ENCODE measurements at regions not wholly inside any gene's neighbourhood (a gene's known extent, or its start where the extent isn't known, plus 50 kb on each side); places are given as distances from the start of the nearest gene placed in this dataset.

DNA sequence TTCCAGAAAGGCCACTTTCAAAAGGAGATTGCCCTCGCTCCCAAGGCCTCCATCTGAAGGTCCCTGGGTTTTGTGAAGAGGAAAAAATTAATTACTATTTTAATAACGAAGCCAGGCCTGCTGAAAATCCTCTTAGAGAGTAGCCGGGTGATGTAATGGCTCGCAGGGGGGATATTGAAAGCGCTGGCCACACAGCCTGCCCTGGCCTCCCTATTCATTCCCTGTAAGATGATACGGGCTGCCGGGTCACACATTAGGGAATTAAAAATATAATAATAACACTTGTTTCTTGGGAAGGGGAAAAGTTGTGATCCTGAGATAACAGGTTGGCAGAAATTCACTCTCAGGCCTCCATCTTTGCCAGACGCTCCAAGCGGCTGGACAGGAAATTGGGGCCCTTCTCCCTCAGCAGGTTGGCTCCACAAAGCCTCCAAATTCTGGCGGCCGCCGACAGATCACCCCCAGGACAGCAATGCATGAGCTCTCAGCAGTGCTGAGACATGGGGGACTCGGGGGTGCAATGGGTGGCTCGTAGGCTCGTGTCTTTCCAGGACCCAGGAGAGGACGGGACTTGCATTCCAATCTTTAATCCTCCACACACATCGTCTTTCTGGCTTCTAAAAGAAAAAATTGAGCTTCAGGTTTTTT lies 299.9 kb upstream of the SALL3 start:
- Histone ChIP-seq H3K27me3 (ENCODE audit: insufficient read depth, insufficient read length) (no peaks in the 10 kb centered on the region), H3K4me3 (ENCODE audit: insufficient read length, low read depth) (no peak overlapping the region), H3K4me1 (ENCODE audit: insufficient read depth, insufficient read length) (no peaks in the 10 kb centered on the region), H3K36me3 (ENCODE audit: insufficient read depth, insufficient read length, low read length) (no peaks in the 10 kb centered on the region), H3K9me3 (ENCODE audit: insufficient read depth, low read length) (no peaks in the 10 kb centered on the region), H3K9ac (ENCODE audit: insufficient read length, low read depth) (no peak overlapping the region)
- TF ChIP-seq SUZ12 (IDR thresholded peaks at IDR 0.05; ENCODE audit: extremely low read depth, insufficient read depth, insufficient read length) (no peak), YY1 (IDR thresholded peaks at IDR 0.05; ENCODE audit: insufficient read depth, insufficient read length) (no peak), ZNF274 (IDR thresholded peaks at IDR 0.05; ENCODE audit: low read depth, low read length) (no peak)
- DNase-seq (ENCODE audit: low read depth, low spot score): no peak

DNA sequence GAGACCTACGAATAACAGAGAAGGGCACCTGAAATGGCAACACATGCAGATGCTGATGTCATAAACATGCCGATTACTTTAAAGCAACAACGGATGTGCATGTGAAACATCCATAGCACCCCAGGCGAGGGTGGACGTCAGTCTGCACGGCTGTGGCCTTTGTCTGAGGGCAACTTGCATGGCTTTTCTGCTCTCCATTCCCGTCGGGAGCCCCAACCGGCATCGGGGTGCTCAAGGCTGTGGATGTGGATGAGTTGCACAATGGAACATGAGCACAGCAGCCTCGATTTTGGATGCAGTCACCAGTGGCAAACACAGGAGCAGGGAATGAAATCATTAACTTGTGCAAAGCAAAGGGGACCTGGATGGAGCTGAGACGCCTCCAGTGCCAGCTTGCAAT lies 298.2 kb upstream of the SALL3 start:
- Histone ChIP-seq H3K9me3 (ENCODE audit: insufficient read depth, low read length) (no peaks in the 10 kb centered on the region), H3K4me3 (ENCODE audit: insufficient read length, low read depth) (no peak overlapping the region), H3K27me3 (ENCODE audit: insufficient read depth, insufficient read length) (no peaks in the 10 kb centered on the region), H3K9ac (ENCODE audit: insufficient read length, low read depth) (no peak overlapping the region), H3K36me3 (ENCODE audit: insufficient read depth, insufficient read length, low read length) (no peaks in the 10 kb centered on the region), H3K4me1 (ENCODE audit: insufficient read depth, insufficient read length) (no peaks in the 10 kb centered on the region)
- no peak for DNase-seq (ENCODE audit: low read depth, low spot score)
- TF ChIP-seq ZNF274 (IDR thresholded peaks at IDR 0.05; ENCODE audit: low read depth, low read length): no peak
- TF ChIP-seq SUZ12 (IDR thresholded peaks at IDR 0.05; ENCODE audit: extremely low read depth, insufficient read depth, insufficient read length): no peak
- no peak for TF ChIP-seq YY1 (IDR thresholded peaks at IDR 0.05; ENCODE audit: insufficient read depth, insufficient read length)

DNA sequence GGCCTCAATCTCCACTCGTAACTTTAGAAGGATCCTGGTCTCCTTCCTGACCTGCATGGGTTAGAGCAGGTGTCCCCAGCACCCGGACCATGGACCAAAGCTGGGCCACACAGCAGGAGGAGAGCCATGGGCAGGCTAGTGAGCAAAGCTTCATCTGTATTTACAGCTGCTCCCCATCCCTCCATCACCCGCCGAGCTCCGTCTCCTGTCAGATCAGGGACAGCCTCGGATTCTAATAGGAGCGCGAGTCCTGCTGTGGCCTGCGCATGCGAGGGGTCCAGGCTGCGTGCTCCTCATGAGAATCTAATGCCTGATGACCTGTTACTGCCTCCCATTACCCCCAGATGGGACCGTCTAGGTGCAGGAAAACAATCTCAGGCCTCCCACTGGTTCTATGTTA lies 297.7 kb upstream of the SALL3 start:
- Histone ChIP-seq H3K4me3 (ENCODE audit: insufficient read length, low read depth) (no peak overlapping the region), H3K9me3 (ENCODE audit: insufficient read depth, low read length) (no peaks in the 10 kb centered on the region), H3K4me1 (ENCODE audit: insufficient read depth, insufficient read length) (no peaks in the 10 kb centered on the region), H3K36me3 (ENCODE audit: insufficient read depth, insufficient read length, low read length) (no peaks in the 10 kb centered on the region), H3K9ac (ENCODE audit: insufficient read length, low read depth) (no peak overlapping the region), H3K27me3 (ENCODE audit: insufficient read depth, insufficient read length) (no peaks in the 10 kb centered on the region)
- DNase-seq (ENCODE audit: low read depth, low spot score): no peak
- TF ChIP-seq ZNF274 (IDR thresholded peaks at IDR 0.05; ENCODE audit: low read depth, low read length) (no peak), YY1 (IDR thresholded peaks at IDR 0.05; ENCODE audit: insufficient read depth, insufficient read length) (no peak), SUZ12 (IDR thresholded peaks at IDR 0.05; ENCODE audit: extremely low read depth, insufficient read depth, insufficient read length) (no peak)

DNA sequence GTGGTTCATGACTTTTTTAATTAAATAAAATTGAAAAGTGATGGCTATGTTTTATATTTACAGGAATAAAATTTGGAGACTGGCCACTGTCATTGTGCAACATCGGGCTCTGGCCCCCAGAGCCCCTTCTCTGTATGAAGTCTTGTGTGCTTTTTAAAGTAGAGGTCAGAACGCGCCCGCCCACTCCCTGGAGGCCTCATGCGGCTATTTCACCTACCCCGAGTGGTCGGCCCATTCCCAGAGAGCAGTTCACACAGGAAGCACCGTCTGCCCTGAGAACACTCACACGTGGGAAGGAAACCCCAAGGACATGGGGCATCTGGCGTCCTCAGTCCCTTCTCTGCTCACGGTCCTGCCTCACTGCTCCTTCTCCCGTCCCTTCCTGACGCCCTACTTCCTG lies 296.9 kb upstream of the SALL3 start:
- TF ChIP-seq ZNF274 (IDR thresholded peaks at IDR 0.05; ENCODE audit: low read depth, low read length) (no peak), SUZ12 (IDR thresholded peaks at IDR 0.05; ENCODE audit: extremely low read depth, insufficient read depth, insufficient read length) (no peak), YY1 (IDR thresholded peaks at IDR 0.05; ENCODE audit: insufficient read depth, insufficient read length) (no peak)
- H3K36me3 ChIP-seq (ENCODE audit: insufficient read depth, insufficient read length, low read length): no peaks in the 10 kb centered on the region
- no peaks in the 10 kb centered on the region for H3K27me3 ChIP-seq (ENCODE audit: insufficient read depth, insufficient read length)
- no peaks in the 10 kb centered on the region for H3K9me3 ChIP-seq (ENCODE audit: insufficient read depth, low read length)
- DNase-seq (ENCODE audit: low read depth, low spot score): no peak
- no peak overlapping the region for H3K9ac ChIP-seq (ENCODE audit: insufficient read length, low read depth)
- no peaks in the 10 kb centered on the region for H3K4me1 ChIP-seq (ENCODE audit: insufficient read depth, insufficient read length)
- no peak overlapping the region for H3K4me3 ChIP-seq (ENCODE audit: insufficient read length, low read depth)

DNA sequence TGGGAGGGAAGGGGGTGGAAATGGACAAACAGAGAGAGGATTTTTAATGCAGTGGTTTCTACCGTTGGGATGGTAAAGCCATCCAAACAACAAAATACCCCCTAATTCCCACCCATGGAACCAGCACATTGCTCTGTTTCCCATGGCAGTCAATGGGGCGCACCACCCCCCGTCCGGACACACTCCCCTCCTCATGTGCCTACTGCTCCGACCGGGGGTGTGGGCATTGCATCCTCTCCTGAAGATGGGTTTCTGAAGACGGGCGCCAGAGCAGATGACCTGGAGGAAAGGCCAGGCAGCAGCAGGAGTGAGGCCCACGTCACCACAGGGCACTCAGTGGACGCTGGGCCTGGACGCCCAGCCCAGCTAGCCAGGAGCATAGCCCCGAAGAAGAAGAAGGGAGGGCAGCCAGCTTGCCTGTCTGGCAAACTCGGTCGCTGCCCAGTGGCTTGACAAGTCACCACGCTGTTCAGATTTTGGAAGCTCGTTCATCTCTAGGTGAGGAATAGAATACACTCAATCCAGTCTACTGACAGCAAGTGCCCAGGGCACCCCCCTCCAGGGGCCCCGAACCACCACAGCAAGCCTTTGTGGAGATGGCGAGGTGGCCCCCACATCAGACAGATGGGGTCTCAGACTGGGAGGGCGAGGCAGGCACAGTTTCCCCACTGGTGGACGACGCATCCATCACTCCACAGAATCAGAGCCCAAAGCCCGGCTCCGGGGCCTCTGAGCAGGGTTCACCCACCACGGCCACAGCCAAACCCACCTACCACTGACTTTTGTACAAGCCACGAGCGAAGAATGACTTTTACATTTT lies 296.2 kb upstream of the SALL3 start:
- Histone ChIP-seq H3K36me3 (ENCODE audit: insufficient read depth, insufficient read length, low read length) (no peaks in the 10 kb centered on the region), H3K9me3 (ENCODE audit: insufficient read depth, low read length) (no peaks in the 10 kb centered on the region), H3K4me1 (ENCODE audit: insufficient read depth, insufficient read length) (no peaks in the 10 kb centered on the region), H3K4me3 (ENCODE audit: insufficient read length, low read depth) (no peak overlapping the region), H3K9ac (ENCODE audit: insufficient read length, low read depth) (no peak overlapping the region), H3K27me3 (ENCODE audit: insufficient read depth, insufficient read length) (no peaks in the 10 kb centered on the region)
- TF ChIP-seq SUZ12 (IDR thresholded peaks at IDR 0.05; ENCODE audit: extremely low read depth, insufficient read depth, insufficient read length): no peak
- no peak for TF ChIP-seq YY1 (IDR thresholded peaks at IDR 0.05; ENCODE audit: insufficient read depth, insufficient read length)
- no peak for TF ChIP-seq ZNF274 (IDR thresholded peaks at IDR 0.05; ENCODE audit: low read depth, low read length)
- DNase-seq (ENCODE audit: low read depth, low spot score): no peak

DNA sequence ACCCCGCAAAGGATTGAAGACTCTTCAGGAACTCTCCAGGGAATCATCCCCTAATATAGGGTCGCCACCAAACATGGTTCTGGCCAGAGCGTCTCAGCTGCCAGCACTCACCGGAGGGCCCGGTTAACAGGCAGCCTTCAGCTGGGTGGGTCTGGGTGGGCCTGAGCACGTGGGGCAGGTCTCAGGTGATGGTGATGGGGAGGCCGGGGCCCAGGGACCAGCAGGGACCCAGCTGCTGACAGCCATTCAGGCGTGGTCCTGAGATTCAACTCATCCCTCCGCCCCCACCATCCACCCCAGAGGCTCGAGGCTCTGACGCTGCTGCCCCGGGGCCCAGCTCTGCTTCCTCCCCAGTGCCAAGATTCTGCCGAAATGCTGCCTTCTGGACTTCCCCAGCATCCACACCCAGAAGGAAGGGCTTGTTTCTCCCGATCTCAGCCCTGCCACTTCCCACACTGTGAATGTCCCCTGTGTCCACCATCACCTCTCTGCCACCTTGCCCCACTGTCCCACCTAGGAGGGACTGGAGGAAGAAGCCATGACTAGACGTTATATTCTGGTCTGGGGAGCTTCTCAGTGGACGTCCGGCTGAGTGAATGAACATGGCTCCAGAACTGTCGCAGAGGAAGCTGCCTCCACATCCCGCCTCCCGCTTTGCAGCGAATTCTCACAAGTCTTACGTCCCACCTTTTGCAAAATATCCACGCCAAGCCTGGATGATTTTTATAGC lies 294.2 kb upstream of the SALL3 start:
- no peaks in the 10 kb centered on the region for H3K36me3 ChIP-seq (ENCODE audit: insufficient read depth, insufficient read length, low read length)
- no peak overlapping the region for H3K9ac ChIP-seq (ENCODE audit: insufficient read length, low read depth)
- no peak for TF ChIP-seq SUZ12 (IDR thresholded peaks at IDR 0.05; ENCODE audit: extremely low read depth, insufficient read depth, insufficient read length)
- no peak for TF ChIP-seq YY1 (IDR thresholded peaks at IDR 0.05; ENCODE audit: insufficient read depth, insufficient read length)
- no peaks in the 10 kb centered on the region for H3K9me3 ChIP-seq (ENCODE audit: insufficient read depth, low read length)
- no peak for DNase-seq (ENCODE audit: low read depth, low spot score)
- H3K4me3 ChIP-seq (ENCODE audit: insufficient read length, low read depth): no peak overlapping the region
- no peaks in the 10 kb centered on the region for H3K27me3 ChIP-seq (ENCODE audit: insufficient read depth, insufficient read length)
- no peaks in the 10 kb centered on the region for H3K4me1 ChIP-seq (ENCODE audit: insufficient read depth, insufficient read length)

DNA sequence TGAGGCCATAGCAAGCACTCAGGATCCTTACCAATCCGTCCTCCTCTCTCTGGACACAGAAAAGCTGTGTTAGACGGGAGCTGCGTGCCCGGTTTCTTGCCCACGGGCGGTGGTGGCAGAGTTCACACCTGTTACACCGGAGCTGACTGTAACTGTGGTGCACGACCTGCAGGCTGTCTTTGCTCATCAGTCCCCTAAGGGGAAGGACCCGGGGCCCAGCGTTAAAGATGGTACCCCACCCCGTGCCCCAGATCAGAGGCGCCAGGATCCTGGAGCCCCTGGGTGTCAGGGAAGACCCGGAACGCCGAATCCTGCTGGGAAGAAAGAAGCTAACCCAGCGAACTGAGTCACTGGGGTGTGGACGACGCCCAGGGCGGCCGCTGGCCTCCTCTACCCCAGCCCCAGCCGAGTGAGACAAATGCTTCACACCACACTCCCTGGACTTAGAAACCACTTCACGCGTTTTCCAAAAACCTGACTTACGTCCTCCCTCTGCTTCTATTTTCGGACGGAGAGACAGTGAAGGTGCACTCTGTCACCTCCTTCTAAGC lies 293.6 kb upstream of the SALL3 start:
- no peak for DNase-seq (ENCODE audit: low read depth, low spot score)
- Histone ChIP-seq H3K9ac (ENCODE audit: insufficient read length, low read depth) (no peak overlapping the region), H3K36me3 (ENCODE audit: insufficient read depth, insufficient read length, low read length) (no peaks in the 10 kb centered on the region), H3K27me3 (ENCODE audit: insufficient read depth, insufficient read length) (no peaks in the 10 kb centered on the region), H3K9me3 (ENCODE audit: insufficient read depth, low read length) (no peaks in the 10 kb centered on the region), H3K4me3 (ENCODE audit: insufficient read length, low read depth) (no peak overlapping the region), H3K4me1 (ENCODE audit: insufficient read depth, insufficient read length) (no peaks in the 10 kb centered on the region)
- no peak for TF ChIP-seq YY1 (IDR thresholded peaks at IDR 0.05; ENCODE audit: insufficient read depth, insufficient read length)
- TF ChIP-seq SUZ12 (IDR thresholded peaks at IDR 0.05; ENCODE audit: extremely low read depth, insufficient read depth, insufficient read length): no peak
